ENCODE measurements at regions not wholly inside any gene's neighbourhood (a gene's known extent, or its start where the extent isn't known, plus 50 kb on each side); places are given as distances from the start of the nearest gene placed in this dataset.
"Not testable (repeated sequence)": the region's sequence is repeated elsewhere in the genome, so short reads cannot be mapped to it uniquely, and the experiment has no call there.

DNA sequence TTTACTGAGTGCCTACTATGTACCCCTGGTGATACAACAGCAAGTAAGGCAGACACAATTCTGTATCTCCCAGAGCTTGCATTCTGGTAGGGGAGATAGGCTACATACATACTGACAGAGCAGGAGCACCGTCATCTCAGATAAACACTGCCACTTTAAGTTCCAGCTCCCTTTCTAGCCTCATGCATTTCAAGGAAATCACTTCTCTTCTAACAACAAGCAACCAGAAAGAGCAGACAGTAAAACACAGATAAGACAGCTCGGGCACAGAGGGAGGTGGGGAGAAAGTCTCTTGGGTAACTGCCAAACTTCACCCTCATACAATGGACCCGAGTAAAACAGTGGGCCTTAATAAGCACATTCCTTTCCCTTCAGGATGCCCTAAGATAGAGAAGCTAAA lies 169.6 kb downstream of the UTP18 start:
- TF ChIP-seq POLR2A (IDR thresholded peaks at IDR 0.05; ENCODE audit: low read length); GATA1 (IDR thresholded peaks at IDR 0.05; ENCODE audit: low read depth, low read length): not testable (repeated sequence)
